ENCODE measurements at regions not wholly inside any gene's neighbourhood (a gene's known extent, or its start where the extent isn't known, plus 50 kb on each side); places are given as distances from the start of the nearest gene placed in this dataset.
"Not testable (repeated sequence)": the region's sequence is repeated elsewhere in the genome, so short reads cannot be mapped to it uniquely, and the experiment has no call there.

DNA sequence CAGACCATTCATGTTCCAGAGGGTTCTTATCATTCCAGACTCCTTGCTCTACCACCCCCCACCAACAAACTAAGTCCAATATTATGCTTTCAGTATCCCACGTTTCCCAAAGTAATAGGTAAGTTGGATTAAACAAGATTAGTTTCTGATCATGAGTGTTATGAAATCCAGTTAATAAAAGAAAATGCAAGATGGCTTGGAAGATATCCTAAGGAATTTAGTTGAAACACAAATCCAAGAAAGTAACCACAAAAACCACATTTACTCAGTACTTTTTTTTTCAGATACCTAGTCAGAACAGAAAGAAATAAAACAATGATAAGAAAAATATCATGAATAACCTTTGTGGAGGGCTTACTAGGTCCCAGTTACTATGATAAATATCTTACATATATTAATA is 119.4 kb upstream of the MIR17HG start:
- no peak for DNase-seq (ENCODE audit: low spot score)

DNA sequence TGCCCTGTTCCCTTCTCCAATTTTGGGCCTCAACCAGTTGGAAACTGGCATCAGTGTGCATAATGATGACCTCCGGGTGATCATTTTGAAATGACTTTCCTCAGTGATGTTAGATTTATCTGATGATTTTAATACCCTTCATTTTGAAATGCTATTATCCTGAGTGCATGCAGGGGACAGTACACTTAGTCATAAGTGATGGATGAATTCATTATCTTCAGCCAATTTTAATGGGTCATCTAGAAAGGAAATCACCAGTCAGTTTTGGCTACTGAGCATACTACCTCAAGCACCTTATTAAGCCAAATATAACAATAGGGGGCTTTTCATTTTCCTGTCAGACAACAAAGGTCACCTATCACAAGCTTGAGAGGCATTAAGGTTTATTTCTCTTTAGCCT is 118.5 kb upstream of the MIR17HG start:
- no peak for DNase-seq (ENCODE audit: low spot score)

- DNase-seq (ENCODE audit: low spot score): no peak
Measured at GRCh38 chr13:91232716-91233115, 114.8 kb upstream of the MIR17HG start.

DNA sequence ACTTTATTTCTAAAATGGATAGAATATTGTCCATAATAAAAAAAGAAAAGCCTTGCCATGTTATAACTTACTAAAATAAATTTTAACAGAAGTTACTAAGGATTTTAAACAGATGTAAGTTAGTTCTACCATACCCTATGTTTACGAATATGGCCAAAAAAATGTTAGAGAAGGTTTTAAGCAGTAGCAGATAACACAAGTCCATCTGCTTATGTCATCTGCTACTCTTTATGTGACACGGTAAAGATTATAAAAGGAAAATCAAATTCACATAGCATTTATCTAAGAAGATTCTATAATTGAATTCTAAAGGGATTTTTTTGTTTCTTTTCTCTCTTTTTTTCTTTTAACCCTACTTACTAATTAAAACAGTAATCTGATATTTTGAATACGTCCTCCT is 114.2 kb upstream of the MIR17HG start:
- DNase-seq (ENCODE audit: low spot score): no peak

DNA sequence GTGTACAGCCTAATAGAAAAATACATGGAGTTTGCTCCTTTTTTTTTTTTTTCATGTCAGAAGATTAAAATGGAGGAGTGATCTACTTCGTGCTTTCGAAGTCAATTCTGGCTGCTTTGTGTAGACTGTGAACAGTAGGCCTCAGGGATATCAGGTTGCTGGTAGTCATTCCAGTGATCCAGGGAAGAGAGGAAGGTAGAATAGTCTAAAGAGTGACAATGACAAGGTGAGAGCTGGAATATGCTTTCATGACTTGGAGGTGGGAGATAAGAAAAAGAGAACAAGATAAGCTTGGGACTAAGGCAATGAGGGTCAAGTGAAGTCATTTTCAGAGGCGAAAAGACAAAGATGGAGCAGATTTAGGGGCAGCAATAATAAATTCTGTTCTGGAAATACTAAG is 111.3 kb upstream of the MIR17HG start:
- no peak for DNase-seq (ENCODE audit: low spot score)

DNA sequence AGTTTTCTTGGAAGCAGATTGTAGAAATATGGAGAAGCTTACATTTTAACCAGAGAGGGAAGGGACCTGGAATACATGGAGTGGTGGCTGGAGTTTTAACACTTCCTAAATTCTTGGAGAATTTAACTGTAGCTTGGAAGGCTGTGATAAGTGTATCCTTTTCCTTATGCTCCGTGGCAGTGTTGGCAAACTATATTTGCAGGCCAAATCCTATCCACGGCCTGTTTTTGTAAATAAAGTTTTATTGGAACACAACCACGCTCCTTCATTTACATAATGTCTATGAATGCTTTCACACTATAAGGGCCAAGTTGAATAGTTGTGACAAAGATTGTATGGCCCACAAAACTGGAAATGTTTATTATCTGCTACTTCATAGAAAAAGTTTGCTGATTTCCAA is 110.6 kb upstream of the MIR17HG start:
- no peak for DNase-seq (ENCODE audit: low spot score)

DNA sequence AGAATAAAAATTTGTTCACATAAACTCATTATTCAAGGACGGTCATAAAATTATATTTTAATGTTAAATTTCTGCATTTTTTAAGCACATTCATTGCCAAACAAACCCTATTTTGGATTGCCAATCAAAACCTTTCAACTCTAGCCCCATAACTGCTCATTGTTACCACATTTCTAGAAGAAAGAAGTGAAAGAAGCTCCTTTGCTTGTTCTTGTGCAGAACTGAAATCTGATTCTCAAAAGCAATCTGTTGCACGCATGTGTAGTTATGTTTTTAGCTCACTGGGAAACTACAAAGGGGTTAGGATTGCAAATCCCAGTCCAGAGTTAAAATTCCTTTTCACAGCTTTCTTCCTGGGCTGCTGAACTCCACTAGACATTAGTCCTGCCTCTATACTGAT is 109.5 kb upstream of the MIR17HG start:
- DNase-seq (ENCODE audit: low spot score): no peak

DNA sequence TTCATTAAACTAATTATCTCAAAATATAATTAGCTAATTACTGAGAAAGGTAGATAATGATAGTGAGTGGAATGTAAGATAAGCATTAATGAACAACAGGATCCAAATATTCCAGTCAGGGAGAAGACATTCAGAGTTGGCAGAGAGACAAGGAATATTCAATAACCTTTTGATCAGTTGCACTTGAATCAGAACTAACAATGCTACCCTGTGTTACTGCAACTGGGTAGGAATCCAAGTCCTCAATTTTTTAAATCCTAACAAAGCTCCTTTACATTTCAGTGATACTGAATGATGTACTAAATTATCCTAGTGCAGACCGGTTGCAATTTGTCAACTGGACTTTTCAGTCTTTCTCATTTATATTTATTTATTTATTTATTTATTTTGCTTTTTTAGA is 107.1 kb upstream of the MIR17HG start:
- no peak for DNase-seq (ENCODE audit: low spot score)

DNA sequence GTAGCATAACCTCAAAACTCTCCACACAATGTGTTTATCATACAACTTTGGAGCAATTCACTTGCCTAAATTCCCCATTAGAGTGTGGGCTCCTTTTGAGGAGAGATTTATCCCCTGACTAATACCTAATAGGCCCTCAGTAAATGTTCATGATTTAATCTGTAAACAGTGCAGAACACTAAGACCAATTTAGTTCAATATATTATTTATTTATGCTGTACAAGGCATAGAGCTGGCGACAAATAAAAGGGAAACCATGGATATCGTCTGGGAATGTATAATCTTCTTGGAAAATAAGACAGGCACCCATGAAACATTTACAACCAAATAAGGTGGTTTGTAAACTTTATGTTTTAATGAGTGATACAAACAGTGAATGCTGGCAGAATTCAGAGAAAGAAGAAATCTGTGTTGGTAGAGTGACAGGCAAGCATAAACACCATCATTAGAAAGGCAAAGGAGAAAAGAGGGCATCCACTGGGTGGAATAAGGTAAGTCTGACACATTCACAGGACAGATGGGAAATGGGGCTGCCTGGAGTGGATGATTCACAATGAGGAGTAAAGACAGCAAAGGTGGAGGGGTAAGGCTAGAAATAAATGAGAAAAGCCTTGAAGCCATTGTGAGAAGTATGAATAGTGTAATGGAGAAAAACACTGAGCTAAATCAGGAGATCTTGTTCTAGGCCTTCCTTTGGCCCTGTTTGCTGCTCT is 106.1 kb upstream of the MIR17HG start:
- no peak for DNase-seq (ENCODE audit: low spot score)

DNA sequence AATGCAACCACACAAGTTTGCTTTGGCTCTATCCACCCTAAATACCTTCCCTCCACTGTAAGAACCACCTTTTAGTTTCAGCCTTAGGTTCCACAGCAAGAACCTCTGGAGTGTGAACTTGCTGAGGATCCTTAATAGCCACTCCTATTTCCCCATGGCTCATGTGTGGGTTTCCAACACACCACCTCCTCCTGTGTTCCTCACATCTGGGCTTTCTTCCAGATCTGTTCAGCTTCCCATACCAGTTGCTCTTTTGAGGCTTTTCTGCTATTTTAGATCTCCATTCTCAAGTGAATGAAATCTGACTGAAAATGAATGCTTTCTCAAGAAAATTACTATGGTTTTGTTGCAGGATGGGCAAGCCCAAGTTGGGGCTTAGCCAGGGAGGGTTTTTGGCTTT is 104.8 kb upstream of the MIR17HG start:
- no peak for DNase-seq (ENCODE audit: low spot score)

DNA sequence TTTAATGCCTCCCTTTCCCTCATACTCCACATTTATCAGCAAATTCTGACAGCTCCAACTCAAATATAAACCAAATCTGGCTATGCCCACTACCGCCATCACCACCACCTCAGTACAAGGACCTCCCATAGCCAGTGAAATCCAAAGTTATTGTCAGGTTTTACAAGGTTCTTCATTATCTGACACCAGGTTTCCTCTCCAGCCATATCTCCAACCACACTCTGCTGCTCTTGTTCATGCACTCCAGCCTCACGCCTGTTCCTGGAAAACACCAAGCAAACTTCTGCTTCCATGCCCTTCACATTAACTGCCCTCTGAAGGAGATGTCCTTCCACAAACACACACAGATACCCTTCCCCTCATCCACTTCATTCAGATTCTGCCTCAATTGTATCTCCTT is 102.2 kb upstream of the MIR17HG start:
- no peak for DNase-seq (ENCODE audit: low spot score)

GRCh38 chr13:91247768-91248167 is 99.7 kb upstream of the MIR17HG start:
- no peak for DNase-seq (ENCODE audit: low spot score)

- no peak for DNase-seq (ENCODE audit: low spot score)
Measured at GRCh38 chr13:91248249-91248648, 99.2 kb upstream of the MIR17HG start.

DNA sequence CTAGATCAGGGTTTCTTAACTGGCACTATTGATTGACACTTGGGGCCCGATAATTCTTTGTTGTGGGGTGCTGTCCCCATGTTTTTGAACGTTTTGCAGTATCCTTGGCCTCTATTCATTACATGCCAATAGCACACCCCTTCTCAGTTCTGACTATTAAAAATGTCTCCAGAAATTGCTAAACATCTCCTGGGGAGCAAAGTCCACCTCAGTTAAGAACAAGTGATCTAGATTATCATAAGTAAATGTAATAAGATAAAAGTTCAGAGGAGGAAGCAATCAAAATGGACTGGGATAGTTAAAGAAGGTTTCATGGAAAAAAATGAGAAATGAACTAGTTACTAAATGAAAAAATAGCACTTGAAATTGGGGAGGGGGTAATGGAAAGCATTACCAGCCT is 98.1 kb upstream of the MIR17HG start:
- DNase-seq (ENCODE audit: low spot score): no peak

DNA sequence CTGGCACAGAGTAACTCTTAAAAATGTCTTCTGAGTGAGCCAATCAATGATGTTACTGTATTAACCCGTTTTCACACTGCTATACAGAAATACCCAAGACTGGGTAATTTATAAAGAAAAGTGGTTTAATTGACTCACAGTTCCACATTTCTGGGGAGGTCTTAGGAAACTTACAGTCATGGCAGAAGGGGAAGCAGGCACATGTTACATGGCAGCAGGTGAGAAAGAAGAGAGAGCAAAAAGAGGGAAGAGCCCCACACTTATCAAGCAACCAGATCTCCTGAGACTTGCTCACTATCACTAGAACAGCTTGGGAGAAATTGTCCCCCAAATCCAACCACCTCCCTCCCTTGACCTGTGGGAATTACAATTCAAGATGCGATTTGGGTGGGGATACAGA is 97.6 kb upstream of the MIR17HG start:
- no peak for DNase-seq (ENCODE audit: low spot score)

- DNase-seq (ENCODE audit: low spot score): not testable (repeated sequence)
Measured at GRCh38 chr13:91251573-91251972, 95.9 kb upstream of the MIR17HG start.

- DNase-seq (ENCODE audit: low spot score): no peak
Measured at GRCh38 chr13:91264484-91264883, 83.0 kb upstream of the MIR17HG start.

DNA sequence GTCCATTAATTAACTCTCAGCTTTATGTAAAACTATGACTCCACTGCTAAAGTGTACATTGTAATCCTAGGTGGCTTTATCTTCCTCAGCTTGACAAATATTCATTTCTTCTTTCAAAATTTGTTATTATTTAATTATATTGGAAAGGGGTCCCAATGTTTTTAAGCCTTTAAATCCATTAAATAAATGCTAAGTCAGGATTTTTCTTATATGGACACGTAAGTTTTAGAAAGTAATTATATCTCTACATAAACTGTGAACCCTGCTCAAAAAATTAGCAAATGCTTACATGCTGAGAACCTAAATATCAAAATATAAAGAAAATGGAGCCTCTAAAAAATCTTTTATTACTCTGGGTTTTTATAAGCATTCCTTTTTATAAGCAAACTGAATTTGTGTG is 78.2 kb upstream of the MIR17HG start:
- no peak for DNase-seq (ENCODE audit: low spot score)

DNA sequence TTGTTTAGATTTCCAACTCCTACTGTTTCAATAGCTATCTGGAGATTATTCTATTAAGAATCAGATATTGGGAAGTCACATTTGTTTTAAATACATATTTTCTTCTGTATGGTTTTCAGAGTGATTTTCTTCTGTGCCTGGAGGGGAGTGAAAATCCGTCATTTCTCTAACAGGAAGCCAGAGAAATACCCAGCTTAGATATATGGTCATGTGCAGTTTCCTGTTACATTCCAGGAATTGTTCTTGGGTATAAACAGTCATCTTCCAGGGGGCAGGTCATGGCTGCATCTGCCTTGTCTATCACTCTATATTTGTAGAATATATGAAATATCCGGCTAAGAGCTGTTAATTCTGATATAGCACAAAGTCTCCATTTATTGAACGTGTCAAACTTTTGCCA is 77.5 kb upstream of the MIR17HG start:
- no peak for DNase-seq (ENCODE audit: low spot score)

GRCh38 chr13:91272235-91272777 is 75.2 kb upstream of the MIR17HG start:
- no peak for DNase-seq (ENCODE audit: low spot score)

- no peak for DNase-seq (ENCODE audit: low spot score)
Measured at GRCh38 chr13:91273675-91274074, 73.8 kb upstream of the MIR17HG start.

- no peak for DNase-seq (ENCODE audit: low spot score)
Measured at GRCh38 chr13:91277013-91277676, 70.3 kb upstream of the MIR17HG start.

GRCh38 chr13:91278291-91278690 is 69.2 kb upstream of the MIR17HG start:
- DNase-seq (ENCODE audit: low spot score): no peak

DNA sequence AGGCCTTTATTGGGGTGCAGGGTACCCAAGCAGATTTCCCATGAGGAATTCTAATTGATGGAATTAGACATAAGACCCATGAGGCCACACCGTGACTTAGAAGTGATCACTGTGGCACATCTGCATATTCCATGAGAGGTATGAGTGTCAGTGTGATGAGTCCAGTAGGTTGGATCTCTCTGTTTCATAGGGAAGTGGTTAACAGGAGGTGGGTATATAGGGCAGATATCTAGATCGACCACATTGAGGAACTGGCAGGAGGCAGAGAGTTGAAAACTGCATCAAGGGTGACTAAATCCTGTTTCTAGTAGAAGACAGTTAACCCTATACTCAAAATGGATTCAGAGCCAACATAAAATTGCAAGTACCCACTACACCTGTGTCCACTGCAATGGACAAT is 68.6 kb upstream of the MIR17HG start:
- DNase-seq (ENCODE audit: low spot score): no peak

Measured in AG08396 (cell line).